GM19023 (cell line): ENCODE measurements at regions not wholly inside any gene's neighbourhood (a gene's known extent, or its start where the extent isn't known, plus 50 kb on each side); places are given as distances from the start of the nearest gene placed in this dataset.
"Not testable (repeated sequence)": the region's sequence is repeated elsewhere in the genome, so short reads cannot be mapped to it uniquely, and the experiment has no call there.

ENCODE experiments used
- ATAC-seq: cut with Tn5 transposase; IDR thresholded peaks from one replicate; pipeline ENCODE4 v1.9.1; 2021; ENCODE audit warnings: mild to moderate bottlenecking, moderate library complexity; ENCODE audit not compliant: unreplicated experiment

GRCh38 chr15:39508536-39508935, 72.3 kb upstream of the THBS1 start:
- no peak for ATAC-seq

- ATAC-seq, result no peak
These were observed 70.7 kb upstream of the THBS1 start for GRCh38 chr15:39510001-39510701.

DNA sequence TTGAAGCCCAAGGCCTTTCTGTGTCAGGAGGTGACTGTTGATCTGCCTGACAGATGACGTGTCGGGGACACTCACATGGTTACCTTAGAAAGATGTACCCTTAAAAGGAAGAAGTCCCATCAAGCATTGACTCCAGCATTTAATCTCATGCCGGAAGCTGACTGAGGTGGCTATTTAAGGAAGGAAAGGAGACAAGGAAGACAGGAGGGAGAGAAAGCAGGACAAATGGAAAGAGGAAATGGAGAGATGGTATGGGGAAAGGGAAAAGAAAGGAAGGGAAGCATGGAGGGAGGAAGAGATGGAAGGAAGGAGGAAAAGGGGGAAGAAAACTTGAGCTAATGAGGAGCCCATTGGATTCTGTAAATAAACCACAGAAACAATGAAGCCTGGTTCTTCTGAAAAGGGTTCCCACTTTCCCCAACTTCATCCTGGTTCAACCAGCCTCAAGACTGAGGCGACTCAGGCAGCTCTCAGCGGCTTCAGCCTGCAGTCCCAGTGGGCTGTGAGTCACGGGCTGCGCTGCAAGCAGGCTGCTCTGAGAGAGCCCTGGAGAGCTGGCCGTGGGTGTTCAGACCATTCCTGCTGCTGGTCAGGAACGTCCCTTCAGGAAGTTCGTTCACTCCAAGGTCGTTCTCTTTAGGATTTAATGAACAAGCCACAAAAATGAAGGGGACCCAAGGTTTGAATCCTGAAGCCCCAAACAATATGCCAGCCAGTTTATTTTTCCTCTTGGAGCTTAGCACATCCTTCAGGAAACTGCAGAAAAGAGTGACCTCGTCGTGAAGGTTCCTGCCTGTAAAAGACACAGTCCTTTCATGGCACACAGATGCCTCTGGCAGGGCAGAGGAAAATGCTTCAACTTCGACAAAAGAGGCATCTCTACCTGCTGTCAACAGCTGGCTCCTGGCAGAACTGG, 69.6 kb upstream of the THBS1 start:
- no peak for ATAC-seq

DNA sequence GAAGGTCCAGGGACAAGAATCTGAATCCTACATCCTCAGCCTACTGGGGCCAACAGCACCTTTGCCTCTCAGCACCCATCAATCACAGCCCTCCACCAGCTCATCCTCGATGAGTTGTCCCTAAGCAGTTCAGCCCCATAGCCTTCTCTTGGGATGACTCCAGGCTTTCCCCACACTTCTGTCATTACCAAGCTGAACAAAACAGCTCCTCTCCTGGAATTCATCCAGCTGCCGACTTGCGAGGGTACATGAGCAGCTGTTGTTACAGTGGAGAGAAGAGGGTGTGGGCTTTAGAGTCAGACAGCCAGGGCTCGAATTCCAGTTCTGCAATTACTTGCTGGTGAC, 69.0 kb upstream of the THBS1 start:
- ATAC-seq, result no peak

DNA sequence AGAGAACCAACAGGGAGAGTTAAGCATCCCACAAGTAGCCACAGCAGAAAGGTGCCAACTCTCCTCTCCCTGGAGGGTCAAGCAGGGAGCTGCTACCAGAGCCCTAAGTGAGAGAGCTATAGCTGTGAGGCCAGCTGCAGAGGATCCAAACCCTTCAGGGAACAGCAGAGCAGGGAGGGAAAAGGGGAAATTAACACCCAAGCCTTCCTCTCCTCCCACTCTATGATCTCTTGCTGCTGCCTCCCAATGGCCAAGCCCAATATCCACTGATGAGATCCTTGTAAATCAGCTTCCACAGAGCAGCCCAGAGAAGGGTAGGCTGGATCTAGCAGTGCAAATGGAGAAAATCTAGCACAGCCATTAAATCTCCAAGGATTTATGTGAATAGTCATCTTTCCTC, 68.2 kb upstream of the THBS1 start:
- no peak for ATAC-seq

DNA sequence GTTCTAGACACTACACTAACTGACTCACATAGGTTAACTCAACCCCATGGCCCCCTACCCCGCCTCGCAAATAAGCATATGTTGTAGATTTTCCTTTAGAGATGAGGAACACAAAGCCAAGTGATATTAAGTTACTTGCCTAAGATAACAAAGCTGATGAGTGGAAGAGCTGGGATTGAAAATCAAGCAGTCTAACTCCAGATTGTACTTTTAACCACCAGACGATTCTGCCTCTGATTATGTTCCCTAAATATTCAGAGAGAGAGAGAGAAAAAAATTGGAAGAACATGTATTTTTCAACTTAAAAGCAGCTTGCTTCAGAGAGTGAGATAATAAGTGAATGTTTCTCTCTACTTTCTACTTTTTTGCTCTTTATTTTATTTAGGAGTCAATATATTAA, 66.9 kb upstream of the THBS1 start:
- ATAC-seq, result no peak

GRCh38 chr15:39514933-39515332, 65.9 kb upstream of the THBS1 start:
- no peak for ATAC-seq

- no peak for ATAC-seq
These were observed 65.1 kb upstream of the THBS1 start for GRCh38 chr15:39515765-39516164.

GRCh38 chr15:39517122-39517855, 63.6 kb upstream of the THBS1 start:
- ATAC-seq, result no peak

DNA sequence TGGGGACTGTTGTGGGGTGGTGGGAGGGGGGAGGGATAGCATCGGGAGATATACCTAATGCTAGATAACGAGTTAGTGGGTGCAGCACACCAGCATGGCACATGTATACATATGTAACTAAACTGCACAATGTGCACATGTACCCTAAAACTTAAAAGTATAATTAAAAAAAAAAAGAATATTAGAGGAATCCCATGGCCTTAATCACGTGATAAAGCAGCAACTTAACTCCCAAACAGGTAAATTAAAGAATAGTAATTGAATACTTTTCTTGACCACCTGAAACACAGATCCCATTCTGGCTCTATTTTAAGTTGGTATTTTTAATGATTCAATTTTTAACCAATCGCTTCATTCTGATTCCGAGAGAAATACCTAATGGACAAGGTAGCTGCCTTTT, 56.9 kb upstream of the THBS1 start:
- not testable (repeated sequence) for ATAC-seq

GRCh38 chr15:39529457-39529856, 51.4 kb upstream of the THBS1 start:
- no peak for ATAC-seq

DNA sequence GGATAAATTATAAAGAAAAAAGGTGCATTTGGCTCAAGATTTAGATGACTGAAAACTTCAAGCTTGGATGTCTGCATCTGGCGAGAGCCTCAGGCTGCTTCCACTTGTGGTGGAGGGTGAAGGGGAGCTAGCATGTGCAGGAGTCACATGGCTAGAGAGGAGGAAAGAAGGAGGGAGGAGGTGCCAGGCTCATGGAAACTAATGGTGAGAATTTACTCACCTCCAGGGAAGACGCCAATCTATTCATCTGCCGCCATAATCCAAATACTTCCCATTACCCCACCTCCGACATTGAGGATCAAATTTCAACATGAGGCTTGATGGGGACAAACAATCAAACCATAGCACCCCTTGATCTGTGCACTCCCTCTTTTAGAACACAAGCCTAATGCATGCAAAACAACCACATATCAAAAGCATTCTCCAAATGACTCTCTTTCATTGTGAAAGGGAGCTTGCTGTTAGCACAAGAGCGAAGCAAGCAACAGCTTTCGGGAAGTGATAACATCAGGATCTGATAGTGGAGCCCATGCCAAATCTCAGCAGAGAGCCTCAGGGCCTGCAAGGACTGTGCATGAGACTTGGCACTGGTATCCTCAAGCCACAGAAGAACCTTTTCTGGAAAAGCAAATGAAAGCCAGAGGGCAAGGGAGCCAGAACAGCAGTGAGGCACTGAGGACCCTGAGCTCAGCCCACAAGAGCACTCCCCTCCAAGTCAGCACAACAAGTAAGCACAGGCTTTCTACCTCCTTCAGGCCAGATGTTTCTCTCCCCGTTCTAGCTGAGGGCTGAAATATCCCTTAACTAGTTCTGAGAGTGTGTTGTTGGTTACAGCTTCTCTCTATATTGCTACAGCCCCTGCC, 50.2 kb upstream of the THBS1 start:
- no peak for ATAC-seq
